ENCODE measurements at regions not wholly inside any gene's neighbourhood (a gene's known extent, or its start where the extent isn't known, plus 50 kb on each side); places are given as distances from the start of the nearest gene placed in this dataset.

- TF ChIP-seq POLR2A (IDR thresholded peaks at IDR 0.05) (no peak), CTCF (IDR thresholded peaks at IDR 0.05) (no peak)
These were observed 1114.6 kb upstream of the AGA start for GRCh38 chr4:178556796-178557195.
